K562 (cell line): ENCODE measurements at regions not wholly inside any gene's neighbourhood (a gene's known extent, or its start where the extent isn't known, plus 50 kb on each side); places are given as distances from the start of the nearest gene placed in this dataset.

ENCODE experiments used
- ATAC-seq: fragments of 200-7000 bp; cut with Tn5 transposase; 3 replicates; pipeline ENCODE4 v1.9.1; 2020; ENCODE audit warnings: moderate library complexity
- BruUV-seq: library from RNA; stranded (reverse); fragments of 400-500 nt; replicated peaks from 2 replicates; lab custom pipeline; 2021; lab: Mats Ljungman, UMichigan
- CTCF ChIA-PET: fragments of 300-600 bp; formaldehyde crosslinking; extraction: SDS; loops from one replicate; lab custom pipeline; 2021; ENCODE audit warnings: low intra/inter-chr PET ratio; lab: Yijun Ruan, JAX
- POLR2A ChIA-PET: fragments of 300-600, 350-650 bp; sonication (Branson Sonifier 250); formaldehyde crosslinking; extraction: SDS; loops from one replicate; lab custom pipeline; 2021; ENCODE audit warnings: antibody characterized with exemption, inconsistent platforms; lab: Yijun Ruan, JAX
- DNase-seq, 4 experiments: peaks; one replicate each; pipeline versions ENCODE4 v3.0.0 to v3.0.0-alpha.2; 2011 to 2018; ENCODE audit warnings: low spot score in 3 of 4, mixed read lengths in 3 of 4; ENCODE audit errors: extremely low read depth in 1 of 4
- FAIRE-seq: peaks from 2 replicates; lab custom pipeline; 2011; peaks lifted over from hg19 to GRCh38; lab: Jason Lieb, UNC
- H2AFZ ChIP-seq: 2 replicates; pipeline ENCODE4 v1.6.0; 2011; ENCODE audit warnings: low read depth, low read length, control low read depth, inconsistent platforms
- H3K27ac ChIP-seq: fragments of 200-600 bp; 3 replicates; pipeline ENCODE4 v1.8.0; 2011; ENCODE audit warnings: low read depth, mild to moderate bottlenecking, control low read depth, inconsistent platforms, low read length, moderate library complexity, mixed read lengths; ENCODE audit errors: extremely low read depth
- H3K27me3 ChIP-seq, 2 experiments: fragments of 300-600 bp in 1 of 2; 2 replicates in 1 of 2; 3 replicates in 1 of 2; pipeline versions ENCODE4 v1.6.0 to v1.8.0; 2011; ENCODE audit warnings: inconsistent platforms in 2 of 2, low read length in 2 of 2, mild to moderate bottlenecking in 1 of 2, mixed read lengths in 1 of 2, moderate library complexity in 1 of 2; ENCODE audit not compliant: control insufficient read depth in 2 of 2, insufficient read depth in 2 of 2
- H3K36me3 ChIP-seq: fragments of 300-600 bp; 3 replicates; pipeline ENCODE4 v1.8.0; 2011; ENCODE audit warnings: mild to moderate bottlenecking, low read length, inconsistent platforms; ENCODE audit not compliant: control insufficient read depth, insufficient read depth
- H3K4me1 ChIP-seq, 2 experiments: fragments of 200-600 bp in 1 of 2; replicated peaks in 1 of 2; 2 replicates in 1 of 2; 3 replicates in 1 of 2; pipeline versions ENCODE4 v1.5.1 to v1.8.0; 2011; ENCODE audit warnings: inconsistent platforms in 2 of 2, low read length in 2 of 2, mild to moderate bottlenecking in 1 of 2, mixed read lengths in 1 of 2, moderate library complexity in 1 of 2; ENCODE audit not compliant: control insufficient read depth in 2 of 2, insufficient read depth in 2 of 2
- H3K4me2 ChIP-seq: 2 replicates; pipeline ENCODE4 v1.6.1; 2011; ENCODE audit warnings: low read length, control low read depth, inconsistent platforms, mixed read lengths; ENCODE audit not compliant: insufficient read depth
- H3K4me3 ChIP-seq: fragments of 200-600 bp; sonication (generic), shearing (Covaris generic); 2 replicates; pipeline ENCODE4 v1.5.1; 2016; ENCODE audit warnings: control low read depth, inconsistent platforms
- H3K79me2 ChIP-seq: fragments of 200-600 bp; 3 replicates; pipeline ENCODE4 v1.8.0; 2011; ENCODE audit warnings: low read length, inconsistent platforms; ENCODE audit not compliant: control insufficient read depth, insufficient read depth
- H3K9ac ChIP-seq, 2 experiments: 2 replicates each; pipeline versions ENCODE4 v1.6.0 to v1.6.1; 2011; ENCODE audit warnings: low read depth in 2 of 2, low read length in 2 of 2, control low read depth in 1 of 2, inconsistent platforms in 1 of 2, mild to moderate bottlenecking in 1 of 2, mixed read lengths in 1 of 2; ENCODE audit not compliant: insufficient read depth in 1 of 2
- H3K9me1 ChIP-seq: one replicate; pipeline ENCODE4 v1.6.0; 2011; ENCODE audit warnings: inconsistent platforms, mild to moderate bottlenecking, low read length, moderate library complexity; ENCODE audit not compliant: control insufficient read depth, insufficient read depth
- H3K9me3 ChIP-seq: replicated peaks from 2 replicates; pipeline ENCODE4 v1.5.1; 2011; ENCODE audit warnings: low read depth, low read length, inconsistent platforms; ENCODE audit not compliant: control insufficient read depth, insufficient read depth
- H4K20me1 ChIP-seq: replicated peaks from 2 replicates; pipeline ENCODE4 v1.6.1; 2011; ENCODE audit warnings: low read length, inconsistent platforms, mixed read lengths; ENCODE audit not compliant: control insufficient read depth, insufficient read depth
- DEAF1 ChIP-seq: fragments of 450-650 bp; formaldehyde crosslinking; IDR thresholded peaks from 2 replicates; pipeline ENCODE4 v1.4.0; 2020; ENCODE audit warnings: mild to moderate bottlenecking, moderate library complexity
- WGBS: fragments of 100-300 bp; shearing (Covaris generic); methylation state at CpG from one replicate; pipeline ENCODE4 v1.1.6; 2016; ENCODE audit warnings: low coverage, mixed read lengths; ENCODE audit not compliant: insufficient coverage; ENCODE audit errors: missing lambda C conversion rate; 5-methylcytosine and 5-hydroxymethylcytosine counted together
- in situ Hi-C: fragments of 300-500 bp; cut with MboI; formaldehyde crosslinking; loops from 4 replicates; pipeline ENCODE4 v1.15.0; 2018; ENCODE audit warnings: inconsistent platforms, mixed read lengths
- intact Hi-C: fragments of 100-400 bp; cut with micrococcal nuclease; formaldehyde crosslinking; loops from 2 replicates; pipeline ENCODE4 v1.14.2; 2022

GRCh38 chr6:21752054-21752811 is 158.7 kb downstream of the SOX4 start:
- no peaks in the 10 kb centered on the region for H3K9me3 ChIP-seq
- no TSS peak for BruUV-seq
- no peak overlapping the region for H3K27ac ChIP-seq
- H4K20me1 ChIP-seq: no peaks in the 10 kb centered on the region; the same call in 1 of the 2 replicates
- intact Hi-C loops: no loop called here
- WGBS: 0% methylated on average over 4 of the region's 4 CpGs
- in situ Hi-C loops: no loop called here
- ChIA-PET POLR2A (interaction anchor here (0.9 kb wide), 1 partner anchor 26 kb away, joined by 3 read pairs; no protein-coding TSS in a partner anchor), CTCF (no interaction called here)
- H3K9ac ChIP-seq: no peak overlapping the region
- no peak overlapping the region for H3K4me2 ChIP-seq
- H3K27me3 ChIP-seq: peaks cover 2 to 10% of the 10 kb centered on the region in 2 experiments; a peak in 4 of 5 replicates
- DNase-seq: no peak
- H3K4me1 ChIP-seq: no peaks in the 10 kb centered on the region
- H3K4me3 ChIP-seq: no peak overlapping the region
- H2AFZ ChIP-seq: no peak overlapping the region
- ATAC-seq: no peak
- no peak for FAIRE-seq
- no peaks in the 10 kb centered on the region for H3K79me2 ChIP-seq
- H3K36me3 ChIP-seq: no peaks in the 10 kb centered on the region
- no peaks in the 10 kb centered on the region for H3K9me1 ChIP-seq
- no peak for TF ChIP-seq DEAF1 (CRISPR knock-in tag)
